Caco-2 (cell line): ENCODE measurements at regions not wholly inside any gene's neighbourhood (a gene's known extent, or its start where the extent isn't known, plus 50 kb on each side); places are given as distances from the start of the nearest gene placed in this dataset.

Source experiments
- BruUV-seq: library from RNA; stranded (reverse); fragments of 400-500 nt; replicated peaks from 2 replicates; lab custom pipeline; 2021; lab: Mats Ljungman, UMichigan
- CTCF ChIA-PET: fragments of 300-600 bp; sonication (Branson Sonifier 250); formaldehyde crosslinking; loops from one replicate; lab custom pipeline; 2022; ENCODE audit warnings: antibody characterized with exemption; lab: Charles Lee
- POLR2A ChIA-PET: fragments of 300-600 bp; sonication (Branson Sonifier 250); formaldehyde crosslinking; loops from one replicate; lab custom pipeline; 2022; ENCODE audit warnings: antibody characterized with exemption; lab: Charles Lee
- DNase-seq, 2 experiments: peaks; one replicate each; pipeline versions ENCODE4 v3.0.0 to v3.0.0-alpha.2; 2020 to 2022
- H3K27me3 ChIP-seq: replicated peaks from 2 replicates; pipeline ENCODE4 v1.6.0; 2011; ENCODE audit warnings: low read length; ENCODE audit not compliant: control insufficient read depth, insufficient read depth
- H3K36me3 ChIP-seq: 2 replicates; pipeline ENCODE4 v1.5.1; 2011; ENCODE audit warnings: low read length; ENCODE audit not compliant: control insufficient read depth, insufficient read depth
- H3K4me1 ChIP-seq: fragments of 250-450 bp; sonication (Bioruptor Pico); 2 replicates; pipeline ENCODE4 v1.5.1; 2020; ENCODE audit warnings: mild to moderate bottlenecking
- H3K4me3 ChIP-seq: 2 replicates; pipeline ENCODE4 v1.5.1; 2011; ENCODE audit warnings: low read depth, mild to moderate bottlenecking, control low read depth, low read length
- H3K9me3 ChIP-seq: fragments of 250-450 bp; sonication (Bioruptor Pico); 2 replicates; pipeline ENCODE4 v1.5.1; 2020; ENCODE audit warnings: mild to moderate bottlenecking, moderate library complexity
- H3K27ac Mint-ChIP-seq: one replicate; pipeline ENCODE4 v1.8.0; 2022; ENCODE audit warnings: mixed read lengths; ENCODE audit not compliant: unreplicated experiment
- H3K27me3 Mint-ChIP-seq: one replicate; pipeline ENCODE4 v1.8.0; 2022; ENCODE audit warnings: mixed read lengths; ENCODE audit not compliant: insufficient read depth, unreplicated experiment
- H3K36me3 Mint-ChIP-seq: one replicate; pipeline ENCODE4 v1.8.0; 2022; ENCODE audit warnings: mild to moderate bottlenecking, mixed read lengths; ENCODE audit not compliant: insufficient read depth, unreplicated experiment
- H3K4me1 Mint-ChIP-seq: one replicate; pipeline ENCODE4 v1.8.0; 2022; ENCODE audit warnings: low read depth, mixed read lengths; ENCODE audit not compliant: unreplicated experiment
- H3K4me3 Mint-ChIP-seq: one replicate; pipeline ENCODE4 v1.8.0; 2022; ENCODE audit warnings: mild to moderate bottlenecking, moderate library complexity, mixed read lengths; ENCODE audit not compliant: unreplicated experiment
- H3K9me3 Mint-ChIP-seq: one replicate; pipeline ENCODE4 v1.8.0; 2022; ENCODE audit warnings: mixed read lengths; ENCODE audit not compliant: unreplicated experiment
- intact Hi-C: fragments of 100-400 bp; cut with micrococcal nuclease; formaldehyde crosslinking; loops from one replicate; pipeline ENCODE4 v1.10.0; 2022; ENCODE audit not compliant: unreplicated experiment
- TF ChIP-seq, protein P1 (sequence below), 2 experiments: fragments of 200-600 bp in 1 of 2; IDR thresholded peaks; 1 replicate in 1 of 2; 2 replicates in 1 of 2; pipeline versions ENCODE4 v1.5.1 to v1.8.0; 2011 to 2022; ENCODE audit warnings: antibody characterized with exemption in 1 of 2, control low read depth in 1 of 2, inconsistent platforms in 1 of 2, low read depth in 1 of 2, low read length in 1 of 2, mild to moderate bottlenecking in 1 of 2, moderate library complexity in 1 of 2; ENCODE audit not compliant: insufficient read depth in 1 of 2, severe bottlenecking in 1 of 2, unreplicated experiment in 1 of 2

DNA sequence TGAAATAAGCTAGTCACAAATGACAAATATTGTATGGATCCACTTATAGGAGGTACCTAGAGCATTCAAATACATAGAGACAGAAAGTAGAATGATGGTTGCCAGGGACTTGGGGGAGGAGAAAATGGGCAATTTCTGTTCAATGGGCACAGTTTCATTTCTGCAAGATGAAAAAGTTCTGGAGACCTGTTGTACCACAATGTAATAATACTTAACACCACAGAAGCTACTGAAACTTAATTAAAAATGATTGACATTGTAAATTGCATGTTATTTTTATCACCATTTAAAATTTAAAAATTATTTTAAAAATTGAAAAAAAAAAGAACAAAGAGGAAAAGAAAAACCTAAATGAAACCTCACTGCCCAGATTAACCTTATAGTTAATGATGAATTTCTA is 67.4 kb downstream of the NHLRC1 start:
- TF ChIP-seq, protein P1, sequence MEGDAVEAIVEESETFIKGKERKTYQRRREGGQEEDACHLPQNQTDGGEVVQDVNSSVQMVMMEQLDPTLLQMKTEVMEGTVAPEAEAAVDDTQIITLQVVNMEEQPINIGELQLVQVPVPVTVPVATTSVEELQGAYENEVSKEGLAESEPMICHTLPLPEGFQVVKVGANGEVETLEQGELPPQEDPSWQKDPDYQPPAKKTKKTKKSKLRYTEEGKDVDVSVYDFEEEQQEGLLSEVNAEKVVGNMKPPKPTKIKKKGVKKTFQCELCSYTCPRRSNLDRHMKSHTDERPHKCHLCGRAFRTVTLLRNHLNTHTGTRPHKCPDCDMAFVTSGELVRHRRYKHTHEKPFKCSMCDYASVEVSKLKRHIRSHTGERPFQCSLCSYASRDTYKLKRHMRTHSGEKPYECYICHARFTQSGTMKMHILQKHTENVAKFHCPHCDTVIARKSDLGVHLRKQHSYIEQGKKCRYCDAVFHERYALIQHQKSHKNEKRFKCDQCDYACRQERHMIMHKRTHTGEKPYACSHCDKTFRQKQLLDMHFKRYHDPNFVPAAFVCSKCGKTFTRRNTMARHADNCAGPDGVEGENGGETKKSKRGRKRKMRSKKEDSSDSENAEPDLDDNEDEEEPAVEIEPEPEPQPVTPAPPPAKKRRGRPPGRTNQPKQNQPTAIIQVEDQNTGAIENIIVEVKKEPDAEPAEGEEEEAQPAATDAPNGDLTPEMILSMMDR (IDR thresholded peaks at IDR 0.05; ENCODE audit: insufficient read depth in 1 of 2, low read depth in 1 of 2, low read length in 1 of 2, severe bottlenecking in 1 of 2, unreplicated experiment in 1 of 2): no peak
- Histone ChIP-seq H3K9me3 (no peaks in the 10 kb centered on the region), H3K4me1 (peaks cover 29% of the 10 kb centered on the region), H3K4me3 (no peak overlapping the region), H3K36me3 (no peaks in the 10 kb centered on the region), H3K27me3 (no peaks in the 10 kb centered on the region)
- POLR2A ChIA-PET: no interaction called here
- no peaks in the 10 kb centered on the region for H3K36me3 Mint-ChIP-seq
- no peak overlapping the region for H3K4me3 Mint-ChIP-seq
- H3K9me3 Mint-ChIP-seq: no peaks in the 10 kb centered on the region
- H3K27me3 Mint-ChIP-seq: no peaks in the 10 kb centered on the region
- no TSS peak for BruUV-seq
- H3K4me1 Mint-ChIP-seq: peaks cover 21% of the 10 kb centered on the region
- CTCF ChIA-PET: no interaction called here
- no peak overlapping the region for H3K27ac Mint-ChIP-seq
- intact Hi-C loops: no loop called here
- DNase-seq: no peak

DNA sequence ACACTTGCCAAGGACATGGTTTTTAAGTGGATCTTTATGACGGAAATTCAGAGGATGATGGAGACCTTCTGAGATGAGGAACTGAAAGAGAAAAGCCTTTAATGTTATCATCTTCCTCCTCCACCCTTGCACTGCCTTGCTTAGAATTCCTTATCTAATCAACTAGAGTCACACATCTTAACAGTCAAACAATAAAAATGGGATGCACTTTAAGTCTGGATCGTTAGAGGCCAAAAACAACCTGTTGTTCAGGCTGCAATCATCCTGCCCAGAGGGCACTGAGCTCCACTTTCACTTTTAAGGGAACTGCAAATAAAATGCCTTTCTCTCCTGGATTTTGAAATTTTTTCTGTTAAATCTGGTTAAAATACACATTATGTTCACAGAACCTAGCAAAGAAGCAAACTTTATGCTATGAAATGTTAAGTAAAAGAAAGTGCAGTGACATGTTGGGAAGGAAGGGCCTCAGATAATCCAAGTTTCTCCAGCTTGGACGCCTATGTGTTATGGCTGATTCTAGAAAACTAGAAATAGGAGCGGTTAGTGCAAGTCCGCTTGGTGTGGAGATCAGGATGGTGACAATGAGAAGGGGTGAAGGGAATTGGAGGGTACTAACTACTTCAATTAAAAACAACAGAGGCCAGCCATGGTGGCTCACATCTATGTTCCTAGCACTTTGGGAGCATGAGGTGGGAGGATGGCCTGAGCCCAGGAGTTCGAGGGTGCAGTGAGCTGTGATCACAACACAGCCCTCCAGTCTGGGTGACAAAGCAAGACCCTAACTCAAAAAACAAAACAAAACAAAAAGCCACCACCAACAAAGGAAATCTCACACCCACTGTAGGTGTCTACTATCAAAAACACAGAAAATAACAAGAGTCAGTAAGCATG is 66.4 kb upstream of the KIF13A start:
- H3K4me3 ChIP-seq: no peak overlapping the region
- BruUV-seq: no TSS peak
- intact Hi-C loops: no loop called here
- Mint-ChIP-seq H3K27me3 (no peaks in the 10 kb centered on the region), H3K9me3 (no peaks in the 10 kb centered on the region), H3K36me3 (no peaks in the 10 kb centered on the region), H3K27ac (peak overlapping the region; percentile 43), H3K4me1 (peaks cover 21% of the 10 kb centered on the region), H3K4me3 (no peak overlapping the region)
- H3K36me3 ChIP-seq: no peaks in the 10 kb centered on the region
- TF ChIP-seq, protein P1 (IDR thresholded peaks at IDR 0.05; ENCODE audit: insufficient read depth in 1 of 2, low read depth in 1 of 2, low read length in 1 of 2, severe bottlenecking in 1 of 2, unreplicated experiment in 1 of 2): no peak
- H3K4me1 ChIP-seq: peaks cover 29% of the 10 kb centered on the region
- H3K9me3 ChIP-seq: no peaks in the 10 kb centered on the region
- ChIA-PET POLR2A (no interaction called here), CTCF (no interaction called here)
- peak in 1 of 2 experiments; percentile 15 for DNase-seq
- H3K27me3 ChIP-seq: no peaks in the 10 kb centered on the region

DNA sequence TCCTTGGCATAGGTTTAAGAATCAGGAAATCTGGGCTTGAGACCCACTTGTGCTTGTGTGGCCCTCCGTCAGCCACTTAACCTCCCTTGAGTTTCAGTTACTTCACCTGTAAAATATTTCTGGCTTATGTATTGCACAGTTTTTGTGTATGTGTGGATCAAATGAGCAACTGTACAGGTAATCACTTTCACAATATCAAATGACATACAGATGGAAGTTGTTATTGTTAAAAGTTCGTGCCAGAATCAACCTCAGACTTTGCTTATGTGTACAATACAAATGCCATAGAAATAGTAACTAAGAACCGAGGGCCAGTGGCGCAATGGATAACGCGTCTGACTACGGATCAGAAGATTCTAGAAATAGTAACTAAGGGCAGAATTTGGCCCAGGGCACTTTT is 65.6 kb upstream of the KIF13A start:
- ChIA-PET CTCF (no interaction called here), POLR2A (no interaction called here)
- Mint-ChIP-seq H3K36me3 (no peaks in the 10 kb centered on the region), H3K27me3 (no peaks in the 10 kb centered on the region), H3K9me3 (no peaks in the 10 kb centered on the region), H3K27ac (no peak overlapping the region), H3K4me1 (peaks cover 21% of the 10 kb centered on the region), H3K4me3 (no peak overlapping the region)
- no peaks in the 10 kb centered on the region for H3K9me3 ChIP-seq
- no peak overlapping the region for H3K4me3 ChIP-seq
- DNase-seq: no peak
- TF ChIP-seq, protein P1 (IDR thresholded peaks at IDR 0.05; ENCODE audit: insufficient read depth in 1 of 2, low read depth in 1 of 2, low read length in 1 of 2, severe bottlenecking in 1 of 2, unreplicated experiment in 1 of 2): no peak
- peaks cover 29% of the 10 kb centered on the region for H3K4me1 ChIP-seq
- BruUV-seq: no TSS peak
- H3K27me3 ChIP-seq: no peaks in the 10 kb centered on the region
- H3K36me3 ChIP-seq: no peaks in the 10 kb centered on the region
- intact Hi-C loops: no loop called here
